Osteoblast (primary cell): ENCODE measurements at regions not wholly inside any gene's neighbourhood (a gene's known extent, or its start where the extent isn't known, plus 50 kb on each side); places are given as distances from the start of the nearest gene placed in this dataset.

Experiments
- DNase-seq: peaks from one replicate; pipeline ENCODE4 v3.0.0; 2011; ENCODE audit warnings: low spot score, mixed read lengths; ENCODE audit not compliant: insufficient read length; ENCODE audit errors: missing footprints
- H2AFZ ChIP-seq: 2 replicates; pipeline ENCODE4 v1.6.0; 2011; ENCODE audit warnings: mild to moderate bottlenecking, low read length
- H3K27ac ChIP-seq: 2 replicates; pipeline ENCODE4 v1.5.1; 2011; ENCODE audit warnings: mild to moderate bottlenecking, low read depth, low read length, moderate library complexity
- H3K27me3 ChIP-seq: 2 replicates; pipeline ENCODE4 v1.6.0; 2012; ENCODE audit warnings: mild to moderate bottlenecking, control low read depth, inconsistent platforms, low read length, moderate library complexity; ENCODE audit not compliant: insufficient read depth
- H3K36me3 ChIP-seq: 2 replicates; pipeline ENCODE4 v1.5.1; 2011; ENCODE audit warnings: mild to moderate bottlenecking, low read length, control low read depth, moderate library complexity; ENCODE audit not compliant: insufficient read depth
- H3K4me1 ChIP-seq: 2 replicates; pipeline ENCODE4 v1.5.1; 2011; ENCODE audit warnings: mild to moderate bottlenecking, low read length, control low read depth, moderate library complexity; ENCODE audit not compliant: insufficient read depth
- H3K4me2 ChIP-seq: 2 replicates; pipeline ENCODE4 v1.6.0; 2011; ENCODE audit warnings: mild to moderate bottlenecking, low read length; ENCODE audit not compliant: insufficient read depth
- H3K4me3 ChIP-seq: fragments of 200-600 bp; sonication (generic); 3 replicates; pipeline ENCODE4 v1.5.1; 2012; ENCODE audit warnings: mild to moderate bottlenecking, low read length, inconsistent platforms; ENCODE audit not compliant: insufficient read depth
- H3K79me2 ChIP-seq: 2 replicates; pipeline ENCODE4 v1.6.0; 2012; ENCODE audit warnings: mild to moderate bottlenecking, low read length, control low read depth, inconsistent platforms; ENCODE audit not compliant: insufficient read depth
- H3K9me3 ChIP-seq: 2 replicates; pipeline ENCODE4 v1.5.1; 2011; ENCODE audit warnings: low read depth, low read length, control low read depth
- H4K20me1 ChIP-seq: 2 replicates; pipeline ENCODE4 v1.6.0; 2012; ENCODE audit warnings: mild to moderate bottlenecking, low read length, control low read depth; ENCODE audit not compliant: insufficient read depth
- TF ChIP-seq, protein P1 (sequence below): IDR thresholded peaks from 2 replicates; pipeline ENCODE4 v1.5.1; 2011; ENCODE audit warnings: mild to moderate bottlenecking, low read depth, low read length, moderate library complexity; ENCODE audit errors: extremely low read depth

DNA sequence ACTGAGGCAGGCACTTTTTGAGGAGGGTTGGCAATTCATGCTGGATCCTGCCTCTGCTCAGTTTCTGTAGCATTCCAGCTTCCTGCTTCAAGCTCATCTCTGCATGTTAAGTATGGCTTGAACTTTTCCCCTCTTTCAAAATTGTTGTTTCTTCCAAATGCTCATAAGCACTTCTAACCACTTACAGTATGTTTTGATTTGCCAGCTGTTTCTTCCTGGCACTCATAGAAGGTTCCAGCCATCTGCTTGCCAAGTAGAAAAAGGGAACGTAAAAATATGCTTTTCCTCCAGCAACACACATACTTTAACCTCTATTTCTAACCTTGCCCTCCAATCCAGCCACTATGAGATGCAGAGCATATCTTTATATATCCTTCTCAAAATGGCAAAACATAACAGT is 692.6 kb upstream of the COBL start:
- no peak overlapping the region for H3K4me3 ChIP-seq
- H3K79me2 ChIP-seq, result no peaks in the 10 kb centered on the region
- H3K9me3 ChIP-seq, result peaks cover 3% of the 10 kb centered on the region
- H2AFZ ChIP-seq, result no peak overlapping the region
- H3K36me3 ChIP-seq, result no peaks in the 10 kb centered on the region
- no peak for DNase-seq
- no peak overlapping the region for H3K4me2 ChIP-seq
- TF ChIP-seq, protein P1, sequence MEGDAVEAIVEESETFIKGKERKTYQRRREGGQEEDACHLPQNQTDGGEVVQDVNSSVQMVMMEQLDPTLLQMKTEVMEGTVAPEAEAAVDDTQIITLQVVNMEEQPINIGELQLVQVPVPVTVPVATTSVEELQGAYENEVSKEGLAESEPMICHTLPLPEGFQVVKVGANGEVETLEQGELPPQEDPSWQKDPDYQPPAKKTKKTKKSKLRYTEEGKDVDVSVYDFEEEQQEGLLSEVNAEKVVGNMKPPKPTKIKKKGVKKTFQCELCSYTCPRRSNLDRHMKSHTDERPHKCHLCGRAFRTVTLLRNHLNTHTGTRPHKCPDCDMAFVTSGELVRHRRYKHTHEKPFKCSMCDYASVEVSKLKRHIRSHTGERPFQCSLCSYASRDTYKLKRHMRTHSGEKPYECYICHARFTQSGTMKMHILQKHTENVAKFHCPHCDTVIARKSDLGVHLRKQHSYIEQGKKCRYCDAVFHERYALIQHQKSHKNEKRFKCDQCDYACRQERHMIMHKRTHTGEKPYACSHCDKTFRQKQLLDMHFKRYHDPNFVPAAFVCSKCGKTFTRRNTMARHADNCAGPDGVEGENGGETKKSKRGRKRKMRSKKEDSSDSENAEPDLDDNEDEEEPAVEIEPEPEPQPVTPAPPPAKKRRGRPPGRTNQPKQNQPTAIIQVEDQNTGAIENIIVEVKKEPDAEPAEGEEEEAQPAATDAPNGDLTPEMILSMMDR, result no peak
- H4K20me1 ChIP-seq, result no peaks in the 10 kb centered on the region
- no peaks in the 10 kb centered on the region for H3K4me1 ChIP-seq
- no peak overlapping the region for H3K27ac ChIP-seq
- H3K27me3 ChIP-seq, result no peaks in the 10 kb centered on the region

DNA sequence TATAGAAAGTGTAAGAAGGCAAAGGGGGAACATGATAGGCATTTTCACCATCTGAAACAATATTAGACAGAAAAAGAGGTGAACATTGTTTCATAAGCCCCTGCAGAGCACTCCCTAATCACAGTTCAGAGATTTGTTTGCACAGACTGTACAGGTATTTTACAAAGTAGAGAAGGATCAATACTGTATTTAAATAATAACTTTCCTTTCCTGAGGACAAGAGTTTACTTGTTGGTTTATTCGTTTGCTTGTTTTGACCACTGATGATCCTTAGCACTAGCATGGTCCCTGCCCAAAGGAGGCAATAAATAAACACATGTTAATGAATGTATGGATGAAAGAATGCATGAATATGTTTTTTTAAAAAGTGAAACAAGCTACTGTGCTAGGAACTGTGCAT is 690.1 kb upstream of the COBL start:
- peaks cover 3% of the 10 kb centered on the region for H3K9me3 ChIP-seq
- TF ChIP-seq, protein P1, result no peak
- no peaks in the 10 kb centered on the region for H3K79me2 ChIP-seq

DNA sequence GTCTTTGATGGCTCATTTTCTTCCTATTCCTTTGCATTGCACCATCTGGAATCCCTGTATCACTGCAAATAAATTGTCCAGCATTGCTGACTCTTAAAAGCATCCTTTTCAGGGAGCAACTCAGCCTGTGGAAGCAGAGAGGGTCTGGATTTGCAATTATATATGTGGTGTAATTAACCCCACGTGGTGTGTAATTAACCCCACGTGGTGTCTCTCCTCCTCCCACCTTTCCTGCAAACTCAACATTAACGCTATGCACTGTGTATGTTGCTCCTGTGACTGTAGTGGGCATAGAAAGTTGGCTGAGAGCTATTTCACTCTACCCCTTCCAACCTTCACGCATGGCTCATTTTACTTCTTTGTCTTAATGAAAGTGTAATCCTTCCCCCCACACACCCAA is 689.0 kb upstream of the COBL start:
- no peaks in the 10 kb centered on the region for H4K20me1 ChIP-seq
- no peak for DNase-seq
- H3K27ac ChIP-seq, result no peak overlapping the region
- no peaks in the 10 kb centered on the region for H3K4me1 ChIP-seq
- no peak overlapping the region for H2AFZ ChIP-seq
- TF ChIP-seq, protein P1, result no peak
- no peaks in the 10 kb centered on the region for H3K79me2 ChIP-seq
- H3K36me3 ChIP-seq, result no peaks in the 10 kb centered on the region
- peaks cover 3% of the 10 kb centered on the region for H3K9me3 ChIP-seq
- no peaks in the 10 kb centered on the region for H3K27me3 ChIP-seq
- no peak overlapping the region for H3K4me3 ChIP-seq
- H3K4me2 ChIP-seq, result no peak overlapping the region

More for the DNA sequence above, 690.1 kb upstream of the COBL start:
- H3K4me1 ChIP-seq, result no peaks in the 10 kb centered on the region
- no peak overlapping the region for H2AFZ ChIP-seq
- DNase-seq, result no peak
- no peak overlapping the region for H3K27ac ChIP-seq
- no peaks in the 10 kb centered on the region for H3K27me3 ChIP-seq
- no peak overlapping the region for H3K4me2 ChIP-seq
- no peak overlapping the region for H3K4me3 ChIP-seq
- H4K20me1 ChIP-seq, result no peaks in the 10 kb centered on the region
- H3K36me3 ChIP-seq, result no peaks in the 10 kb centered on the region

DNA sequence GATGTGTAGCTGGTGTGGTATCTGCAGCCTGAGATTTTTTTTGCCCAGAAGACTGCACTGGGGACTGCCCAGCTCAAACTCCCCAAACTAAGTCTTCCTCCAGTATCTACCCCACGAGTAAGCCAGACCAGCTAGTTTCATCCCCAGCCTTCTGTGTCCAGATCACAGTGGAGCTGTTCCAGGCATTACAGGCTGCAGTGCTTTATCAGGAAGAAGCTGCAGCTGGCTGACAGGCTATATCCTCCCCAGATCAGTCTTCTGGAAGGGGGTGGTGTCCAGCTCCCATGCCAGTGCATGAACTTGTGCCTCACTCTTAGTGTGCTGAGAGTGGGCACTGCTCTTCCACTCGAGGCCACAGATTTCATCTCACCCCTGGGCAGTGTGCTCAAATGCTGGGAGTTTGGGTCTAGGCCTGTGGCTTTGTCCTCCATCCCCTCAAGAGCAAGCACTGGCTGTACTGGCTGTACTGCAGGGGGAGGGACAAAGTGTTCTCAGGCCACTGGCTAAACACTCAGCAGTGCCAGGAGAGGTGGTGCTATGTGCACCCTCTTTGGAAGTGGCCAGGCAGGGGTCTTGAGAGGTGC is 679.1 kb upstream of the COBL start:
- Histone ChIP-seq H3K4me3 (no peak overlapping the region), H2AFZ (no peak overlapping the region), H3K4me1 (no peaks in the 10 kb centered on the region), H4K20me1 (no peaks in the 10 kb centered on the region), H3K79me2 (no peaks in the 10 kb centered on the region), H3K9me3 (peaks cover 2% of the 10 kb centered on the region), H3K27me3 (no peaks in the 10 kb centered on the region), H3K4me2 (no peak overlapping the region), H3K27ac (no peak overlapping the region), H3K36me3 (no peaks in the 10 kb centered on the region)
- DNase-seq, result no peak
- TF ChIP-seq, protein P1, result no peak
